Liver (tissue), 3 donors: ENCODE measurements at regions not wholly inside any gene's neighbourhood (a gene's known extent, or its start where the extent isn't known, plus 50 kb on each side); places are given as distances from the start of the nearest gene placed in this dataset.

Experiments
- CTCF ChIP-seq: fragments of 150-350 bp; IDR thresholded peaks from 2 replicates; pipeline ENCODE4 v1.5.1; 2017; ENCODE audit warnings: improper control_type of control experiment, low read depth, low read length; ENCODE audit not compliant: missing input control
- EGR1 ChIP-seq, 2 donors: IDR thresholded peaks; 2 replicates each; pipeline ENCODE4 v1.6.1; 2016 to 2018; ENCODE audit warnings: antibody characterized with exemption in 2 of 2, low read depth in 2 of 2
- FOXA2 ChIP-seq: IDR thresholded peaks from 2 replicates; pipeline ENCODE4 v1.6.1; 2016; ENCODE audit warnings: antibody characterized with exemption
- HNF4G ChIP-seq: IDR thresholded peaks from 2 replicates; pipeline ENCODE4 v1.6.1; 2016; ENCODE audit warnings: antibody characterized with exemption
- JUND ChIP-seq, 2 donors: IDR thresholded peaks; 2 replicates each; pipeline ENCODE4 v1.6.1; 2016; ENCODE audit warnings: antibody characterized with exemption in 2 of 2
- MAX ChIP-seq: IDR thresholded peaks from 2 replicates; pipeline ENCODE4 v1.6.1; 2016; ENCODE audit warnings: antibody characterized with exemption
- REST ChIP-seq: IDR thresholded peaks from 2 replicates; pipeline ENCODE4 v1.6.1; 2016; ENCODE audit warnings: antibody characterized with exemption, mild to moderate bottlenecking
- SP1 ChIP-seq: IDR thresholded peaks from 2 replicates; pipeline ENCODE4 v1.6.1; 2018; ENCODE audit warnings: antibody characterized with exemption, mild to moderate bottlenecking
- TAF1 ChIP-seq: conservative IDR thresholded peaks from 2 replicates; pipeline ENCODE4 v1.6.1; 2016; ENCODE audit warnings: antibody characterized with exemption, mild to moderate bottlenecking
- YY1 ChIP-seq: IDR thresholded peaks from 2 replicates; pipeline ENCODE4 v1.6.1; 2016; ENCODE audit warnings: antibody characterized with exemption, mild to moderate bottlenecking
- donor health status: healthy.
- donor health status: healthy.

- TF ChIP-seq CTCF (no peak), JUND (IDR thresholded peaks at IDR 0.05) (no peak), REST (no peak), HNF4G (no peak), MAX (no peak), SP1 (no peak), FOXA2 (no peak), EGR1 (IDR thresholded peaks at IDR 0.05; ENCODE audit: low read depth in 2 of 2) (no peak), YY1 (no peak), TAF1 (no peak)
These were observed 77.0 kb upstream of the PEG3 start for GRCh38 chr19:56917529-56917928.
